GM06990 (cell line): ENCODE measurements at regions not wholly inside any gene's neighbourhood (a gene's known extent, or its start where the extent isn't known, plus 50 kb on each side); places are given as distances from the start of the nearest gene placed in this dataset.

ENCODE experiments used
- DNase-seq: peaks from one replicate; pipeline ENCODE4 v3.0.0-alpha.2; 2011; ENCODE audit not compliant: insufficient read length; ENCODE audit errors: extremely low read depth
- H3K27me3 ChIP-seq: replicated peaks from 2 replicates; pipeline ENCODE4 v1.6.0; 2011; ENCODE audit warnings: low read length; ENCODE audit not compliant: control insufficient read depth, insufficient read depth
- H3K36me3 ChIP-seq: 2 replicates; pipeline ENCODE4 v1.5.1; 2011; ENCODE audit warnings: low read length; ENCODE audit not compliant: control insufficient read depth, insufficient read depth
- H3K4me3 ChIP-seq: replicated peaks from 2 replicates; pipeline ENCODE4 v1.5.1; 2011; ENCODE audit warnings: low read depth, mild to moderate bottlenecking, control low read depth, low read length
- CTCF ChIP-seq: IDR thresholded peaks from 2 replicates; pipeline ENCODE4 v1.5.1; 2011; ENCODE audit warnings: low read length, control low read depth, mild to moderate bottlenecking, inconsistent platforms; ENCODE audit not compliant: insufficient read depth, poor library complexity, severe bottlenecking

GRCh38 chr5:54673523-54674225 is 156.1 kb downstream of the SNX18 start:
- no peak for TF ChIP-seq CTCF
- H3K4me3 ChIP-seq, result no peak overlapping the region
- peak; percentile 8 for DNase-seq
- H3K36me3 ChIP-seq, result no peaks in the 10 kb centered on the region
- H3K27me3 ChIP-seq, result no peaks in the 10 kb centered on the region

GRCh38 chr5:54672871-54673270 is 155.3 kb downstream of the SNX18 start:
- TF ChIP-seq CTCF, result no peak
- no peak overlapping the region for H3K4me3 ChIP-seq
- DNase-seq, result no peak
- no peaks in the 10 kb centered on the region for H3K36me3 ChIP-seq
- H3K27me3 ChIP-seq, result no peaks in the 10 kb centered on the region

GRCh38 chr5:54671681-54672080 is 154.1 kb downstream of the SNX18 start:
- no peak for TF ChIP-seq CTCF
- no peak for DNase-seq
- H3K36me3 ChIP-seq, result no peaks in the 10 kb centered on the region

GRCh38 chr5:54671111-54671531 is 153.6 kb downstream of the SNX18 start:
- no peak overlapping the region for H3K4me3 ChIP-seq
- no peaks in the 10 kb centered on the region for H3K36me3 ChIP-seq
- no peak for DNase-seq
- TF ChIP-seq CTCF, result no peak
- no peaks in the 10 kb centered on the region for H3K27me3 ChIP-seq

More at GRCh38 chr5:54671681-54672080, 154.1 kb downstream of the SNX18 start:
- no peak overlapping the region for H3K4me3 ChIP-seq
- no peaks in the 10 kb centered on the region for H3K27me3 ChIP-seq

- Histone ChIP-seq H3K4me3 (no peak overlapping the region), H3K36me3 (no peaks in the 10 kb centered on the region), H3K27me3 (no peaks in the 10 kb centered on the region)
- DNase-seq, result no peak
- no peak for TF ChIP-seq CTCF
Measured at GRCh38 chr5:54670281-54670680, 152.7 kb downstream of the SNX18 start.

- DNase-seq, result no peak
- TF ChIP-seq CTCF, result no peak
- H3K36me3 ChIP-seq, result no peaks in the 10 kb centered on the region
- H3K27me3 ChIP-seq, result no peaks in the 10 kb centered on the region
- no peak overlapping the region for H3K4me3 ChIP-seq
Measured at GRCh38 chr5:54669845-54670244, 152.3 kb downstream of the SNX18 start.
